Ovary (tissue), 7 donors: ENCODE measurements at regions not wholly inside any gene's neighbourhood (a gene's known extent, or its start where the extent isn't known, plus 50 kb on each side); places are given as distances from the start of the nearest gene placed in this dataset.

Source experiments
- DNase-seq, 5 donors: peaks; one replicate each; pipeline ENCODE4 v3.0.0-alpha.2; 2019 to 2020
- H3K27ac ChIP-seq, 2 donors: fragments of 200-600 bp; one replicate each; pipeline versions ENCODE4 v1.5.1 to v1.8.0; 2019 to 2022
- H3K27me3 ChIP-seq: fragments of 200-600 bp; one replicate; pipeline ENCODE4 v1.8.0; 2022
- H3K36me3 ChIP-seq: fragments of 200-600 bp; sonication (generic); one replicate; pipeline ENCODE4 v1.5.1; 2019
- H3K4me1 ChIP-seq: one replicate; pipeline ENCODE4 v1.8.1; 2013; ENCODE audit warnings: mild to moderate bottlenecking, moderate library complexity; ENCODE audit not compliant: insufficient read depth
- H3K4me3 ChIP-seq: fragments of 200-600 bp; sonication (generic); one replicate; pipeline ENCODE4 v1.5.1; 2017
- H3K9me3 ChIP-seq, 2 donors: fragments of 200-600 bp in 1 of 2; sonication (generic) in 1 of 2; one replicate each; pipeline versions ENCODE4 v1.5.1 to v1.8.1; 2013 to 2019; ENCODE audit warnings: mild to moderate bottlenecking in 1 of 2, moderate library complexity in 1 of 2
- CTCF ChIP-seq, 3 donors: fragments of 450-650 bp in 2 of 3; fragments of 200-600 bp in 1 of 3; IDR thresholded peaks; one replicate each; pipeline versions ENCODE4 v1.5.1 to v1.8.0; 2016 to 2022; ENCODE audit warnings: antibody characterized with exemption in 3 of 3, mild to moderate bottlenecking in 1 of 3
- EP300 ChIP-seq: sonication (generic); formaldehyde crosslinking; IDR thresholded peaks from one replicate; pipeline ENCODE4 v1.6.1; 2017; ENCODE audit warnings: antibody characterized with exemption
- POLR2A ChIP-seq: fragments of 450-650 bp; IDR thresholded peaks from one replicate; pipeline ENCODE4 v1.6.1; 2017; ENCODE audit warnings: antibody characterized with exemption, mild to moderate bottlenecking, moderate library complexity
- WGBS, 3 donors: extraction: QIAGEN DNeasy Blood & Tissue Kit in 1 of 3; methylation state at CpG; one replicate each; pipeline versions ENCODE4 v1.1.5 to v1.1.7; 2013 to 2017; 5-methylcytosine and 5-hydroxymethylcytosine counted together
- intact Hi-C, 4 donors: fragments of 100-400 bp; cut with DNase I; formaldehyde crosslinking; loops; one replicate each; pipeline versions ENCODE4 v1.11.0 to v1.15.1; 2022 to 2023
- donor health status: DM: no; HTN: no; CAD: no; lungs with moderate emphysema.
- donor health status: DM: no; HTN: no; CAD: no.
- donor health status: Bipolar disorder and iron deficiency.
- donor health status: DM: no; HTN: no; CAD: no.
- donor health status: DM: yes; HTN: yes; CAD: no.

- H3K4me1 ChIP-seq: no peaks in the 10 kb centered on the region
- no peak for TF ChIP-seq EP300
- no peak for TF ChIP-seq POLR2A
- no peak for TF ChIP-seq CTCF (IDR thresholded peaks at IDR 0.05)
- DNase-seq: no peak
- no peaks in the 10 kb centered on the region for H3K36me3 ChIP-seq
- WGBS, 3 donors: 34 to 47% (median 36%) methylated on average over 2 of the region's 2 CpGs
- H3K27ac ChIP-seq: no peak overlapping the region
- H3K9me3 ChIP-seq: no peaks in the 10 kb centered on the region
- no peak overlapping the region for H3K4me3 ChIP-seq
- H3K27me3 ChIP-seq: no peaks in the 10 kb centered on the region
- intact Hi-C loops: no loop called here
Measured at GRCh38 chr7:142447762-142448161, 189.9 kb upstream of the PRSS58 start.

- no peaks in the 10 kb centered on the region for H3K27me3 ChIP-seq
- 52 to 58% (median 54%) methylated on average over 7 of the region's 7 CpGs for WGBS, 3 donors
- no peak overlapping the region for H3K27ac ChIP-seq
- intact Hi-C loops: no loop called here
- no peaks in the 10 kb centered on the region for H3K4me1 ChIP-seq
- no peaks in the 10 kb centered on the region for H3K36me3 ChIP-seq
- no peak for DNase-seq
- H3K4me3 ChIP-seq: no peak overlapping the region
- H3K9me3 ChIP-seq: no peaks in the 10 kb centered on the region
- no peak for TF ChIP-seq EP300
- TF ChIP-seq POLR2A: no peak
- no peak for TF ChIP-seq CTCF (IDR thresholded peaks at IDR 0.05)
Measured at GRCh38 chr7:142445019-142445686, 187.3 kb upstream of the PRSS58 start.

- intact Hi-C loops: no loop called here
- no peak for DNase-seq
- Histone ChIP-seq H3K27me3 (no peaks in the 10 kb centered on the region), H3K9me3 (no peaks in the 10 kb centered on the region), H3K4me1 (no peaks in the 10 kb centered on the region), H3K4me3 (no peak overlapping the region), H3K27ac (no peak overlapping the region), H3K36me3 (no peaks in the 10 kb centered on the region)
- 34 to 47% (median 41%) methylated on average over 5 of the region's 5 CpGs for WGBS, 3 donors
- TF ChIP-seq POLR2A (no peak), CTCF (IDR thresholded peaks at IDR 0.05) (no peak), EP300 (no peak)
Measured at GRCh38 chr7:142443216-142444010, 185.6 kb upstream of the PRSS58 start.

DNA sequence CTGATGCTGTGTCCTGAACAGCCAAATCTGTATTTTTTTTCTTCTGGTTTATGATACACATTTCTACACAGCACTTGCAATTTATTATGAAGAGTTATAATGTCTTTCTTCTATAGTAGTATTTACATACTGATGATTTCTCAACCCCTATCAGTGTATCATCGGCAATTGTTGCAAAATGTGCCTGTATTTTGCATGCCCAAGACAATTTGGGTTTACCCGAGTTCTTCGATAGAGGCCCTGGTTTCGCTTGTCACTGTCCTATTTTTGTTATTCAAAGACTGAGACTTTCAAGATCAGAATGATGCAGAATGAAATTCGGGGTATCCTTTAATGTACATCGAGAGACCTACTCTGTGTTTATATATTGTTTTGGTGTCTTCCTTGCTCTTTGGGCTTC is 184.5 kb upstream of the PRSS58 start:
- intact Hi-C loops: no loop called here

More for the DNA sequence above, 184.5 kb upstream of the PRSS58 start:
- WGBS, 3 donors: 88 to 94% (median 94%) methylated on average over 6 of the region's 6 CpGs
- no peaks in the 10 kb centered on the region for H3K9me3 ChIP-seq
- no peaks in the 10 kb centered on the region for H3K27me3 ChIP-seq
- H3K27ac ChIP-seq: no peak overlapping the region
- H3K36me3 ChIP-seq: no peaks in the 10 kb centered on the region
- no peak overlapping the region for H3K4me3 ChIP-seq
- TF ChIP-seq EP300 (no peak), POLR2A (no peak), CTCF (IDR thresholded peaks at IDR 0.05) (no peak)
- no peaks in the 10 kb centered on the region for H3K4me1 ChIP-seq
- DNase-seq: no peak
